ENCODE measurements at regions not wholly inside any gene's neighbourhood (a gene's known extent, or its start where the extent isn't known, plus 50 kb on each side); places are given as distances from the start of the nearest gene placed in this dataset.

DNA sequence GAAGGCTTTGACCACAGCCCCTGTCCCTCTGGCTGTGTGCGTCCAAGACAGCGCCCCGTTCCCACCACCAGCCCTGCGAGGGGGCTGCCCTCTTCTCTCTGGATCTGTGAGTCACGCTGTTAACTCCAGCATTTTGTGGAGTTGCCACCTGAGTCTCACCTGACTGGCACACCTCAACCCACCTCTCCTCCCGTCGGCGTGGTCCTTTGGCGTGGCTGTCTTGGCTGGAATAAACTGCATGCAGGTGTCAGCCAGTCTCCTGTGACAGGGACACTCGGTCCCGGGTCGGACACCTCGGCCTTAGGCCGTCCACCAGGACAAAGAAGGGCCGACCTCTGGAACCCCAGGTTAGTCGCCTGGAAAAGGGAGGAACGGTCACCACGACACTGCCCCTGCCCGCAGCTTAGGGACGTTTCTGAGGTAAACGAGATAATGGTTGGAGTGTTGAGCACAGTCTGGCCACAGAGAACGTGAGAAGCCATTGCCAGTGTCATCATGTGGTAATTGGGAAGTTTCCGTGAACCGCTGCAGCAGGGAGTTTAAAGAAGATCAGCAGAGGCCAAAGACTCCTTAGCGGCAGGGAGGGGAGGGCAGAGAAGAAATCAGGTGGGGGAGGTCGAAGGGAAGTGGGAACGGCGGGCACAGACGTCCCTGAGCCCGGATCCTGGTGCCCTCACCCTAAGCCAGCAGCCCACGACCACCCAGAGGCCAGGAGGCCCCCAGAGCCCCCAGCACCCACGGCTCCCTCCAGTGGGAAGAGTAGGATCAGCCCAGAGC, 73.6 kb upstream of the FAM20C start:
- TF ChIP-seq POLR2A (IDR thresholded peaks at IDR 0.05) = no peak
- TF ChIP-seq, protein P1, sequence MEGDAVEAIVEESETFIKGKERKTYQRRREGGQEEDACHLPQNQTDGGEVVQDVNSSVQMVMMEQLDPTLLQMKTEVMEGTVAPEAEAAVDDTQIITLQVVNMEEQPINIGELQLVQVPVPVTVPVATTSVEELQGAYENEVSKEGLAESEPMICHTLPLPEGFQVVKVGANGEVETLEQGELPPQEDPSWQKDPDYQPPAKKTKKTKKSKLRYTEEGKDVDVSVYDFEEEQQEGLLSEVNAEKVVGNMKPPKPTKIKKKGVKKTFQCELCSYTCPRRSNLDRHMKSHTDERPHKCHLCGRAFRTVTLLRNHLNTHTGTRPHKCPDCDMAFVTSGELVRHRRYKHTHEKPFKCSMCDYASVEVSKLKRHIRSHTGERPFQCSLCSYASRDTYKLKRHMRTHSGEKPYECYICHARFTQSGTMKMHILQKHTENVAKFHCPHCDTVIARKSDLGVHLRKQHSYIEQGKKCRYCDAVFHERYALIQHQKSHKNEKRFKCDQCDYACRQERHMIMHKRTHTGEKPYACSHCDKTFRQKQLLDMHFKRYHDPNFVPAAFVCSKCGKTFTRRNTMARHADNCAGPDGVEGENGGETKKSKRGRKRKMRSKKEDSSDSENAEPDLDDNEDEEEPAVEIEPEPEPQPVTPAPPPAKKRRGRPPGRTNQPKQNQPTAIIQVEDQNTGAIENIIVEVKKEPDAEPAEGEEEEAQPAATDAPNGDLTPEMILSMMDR (IDR thresholded peaks at IDR 0.05) = no peak
